ENCODE measurements at regions not wholly inside any gene's neighbourhood (a gene's known extent, or its start where the extent isn't known, plus 50 kb on each side); places are given as distances from the start of the nearest gene placed in this dataset.

GRCh38 chr13:33940898-33941297 lies 122.9 kb downstream of the RFC3 start:
- H3K27ac ChIP-seq: no peak overlapping the region
- no peak overlapping the region for H3K4me3 ChIP-seq
- no peak for DNase-seq (ENCODE audit: low spot score)
- TF ChIP-seq, protein P1, sequence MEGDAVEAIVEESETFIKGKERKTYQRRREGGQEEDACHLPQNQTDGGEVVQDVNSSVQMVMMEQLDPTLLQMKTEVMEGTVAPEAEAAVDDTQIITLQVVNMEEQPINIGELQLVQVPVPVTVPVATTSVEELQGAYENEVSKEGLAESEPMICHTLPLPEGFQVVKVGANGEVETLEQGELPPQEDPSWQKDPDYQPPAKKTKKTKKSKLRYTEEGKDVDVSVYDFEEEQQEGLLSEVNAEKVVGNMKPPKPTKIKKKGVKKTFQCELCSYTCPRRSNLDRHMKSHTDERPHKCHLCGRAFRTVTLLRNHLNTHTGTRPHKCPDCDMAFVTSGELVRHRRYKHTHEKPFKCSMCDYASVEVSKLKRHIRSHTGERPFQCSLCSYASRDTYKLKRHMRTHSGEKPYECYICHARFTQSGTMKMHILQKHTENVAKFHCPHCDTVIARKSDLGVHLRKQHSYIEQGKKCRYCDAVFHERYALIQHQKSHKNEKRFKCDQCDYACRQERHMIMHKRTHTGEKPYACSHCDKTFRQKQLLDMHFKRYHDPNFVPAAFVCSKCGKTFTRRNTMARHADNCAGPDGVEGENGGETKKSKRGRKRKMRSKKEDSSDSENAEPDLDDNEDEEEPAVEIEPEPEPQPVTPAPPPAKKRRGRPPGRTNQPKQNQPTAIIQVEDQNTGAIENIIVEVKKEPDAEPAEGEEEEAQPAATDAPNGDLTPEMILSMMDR (IDR thresholded peaks at IDR 0.05): no peak

GRCh38 chr13:33945477-33945876 lies 127.5 kb downstream of the RFC3 start:
- DNase-seq (ENCODE audit: low spot score): no peak
- TF ChIP-seq, protein P1 (IDR thresholded peaks at IDR 0.05): no peak
- no peak overlapping the region for H3K27ac ChIP-seq
- no peak overlapping the region for H3K4me3 ChIP-seq

- TF ChIP-seq, protein P1 (IDR thresholded peaks at IDR 0.05): no peak
- DNase-seq (ENCODE audit: low spot score): no peak
- H3K27ac ChIP-seq: no peak overlapping the region
- H3K4me3 ChIP-seq: no peak overlapping the region
Observed at GRCh38 chr13:33953203-33953602, 135.3 kb downstream of the RFC3 start.

- Histone ChIP-seq H3K4me3 (no peak overlapping the region), H3K27ac (peak overlapping the region in 1 of 2 donors; percentile 2)
- DNase-seq (ENCODE audit: low spot score): no peak
- TF ChIP-seq, protein P1 (IDR thresholded peaks at IDR 0.05): no peak
Observed at GRCh38 chr13:33953781-33954180, 135.8 kb downstream of the RFC3 start.

GRCh38 chr13:33956346-33956745 lies 138.4 kb downstream of the RFC3 start:
- DNase-seq (ENCODE audit: low spot score): no peak

GRCh38 chr13:33957497-33957905 lies 139.6 kb downstream of the RFC3 start:
- DNase-seq (ENCODE audit: low spot score): no peak
- TF ChIP-seq, protein P1 (IDR thresholded peaks at IDR 0.05): no peak
- no peak overlapping the region for H3K4me3 ChIP-seq
- H3K27ac ChIP-seq: no peak overlapping the region

More at GRCh38 chr13:33956346-33956745, 138.4 kb downstream of the RFC3 start:
- H3K4me3 ChIP-seq: no peak overlapping the region
- TF ChIP-seq, protein P1 (IDR thresholded peaks at IDR 0.05): no peak
- H3K27ac ChIP-seq: no peak overlapping the region

GRCh38 chr13:33958964-33959363 lies 141.0 kb downstream of the RFC3 start:
- Histone ChIP-seq H3K27ac (no peak overlapping the region), H3K4me3 (no peak overlapping the region)
- TF ChIP-seq, protein P1 (IDR thresholded peaks at IDR 0.05): no peak
- DNase-seq (ENCODE audit: low spot score): no peak

Measured in coronary artery (tissue), 2 donors.